Prostate gland (tissue), 1 donor: ENCODE measurements at regions not wholly inside any gene's neighbourhood (a gene's known extent, or its start where the extent isn't known, plus 50 kb on each side); places are given as distances from the start of the nearest gene placed in this dataset.

Experiments
- POLR2A ChIP-seq: fragments of 450-650 bp; IDR thresholded peaks from one replicate; pipeline ENCODE4 v1.6.1; 2016; ENCODE audit warnings: antibody characterized with exemption, mild to moderate bottlenecking
- POLR2AphosphoS5 ChIP-seq: sonication (generic); formaldehyde crosslinking; IDR thresholded peaks from one replicate; pipeline ENCODE4 v1.6.1; 2017; ENCODE audit warnings: antibody characterized with exemption

DNA sequence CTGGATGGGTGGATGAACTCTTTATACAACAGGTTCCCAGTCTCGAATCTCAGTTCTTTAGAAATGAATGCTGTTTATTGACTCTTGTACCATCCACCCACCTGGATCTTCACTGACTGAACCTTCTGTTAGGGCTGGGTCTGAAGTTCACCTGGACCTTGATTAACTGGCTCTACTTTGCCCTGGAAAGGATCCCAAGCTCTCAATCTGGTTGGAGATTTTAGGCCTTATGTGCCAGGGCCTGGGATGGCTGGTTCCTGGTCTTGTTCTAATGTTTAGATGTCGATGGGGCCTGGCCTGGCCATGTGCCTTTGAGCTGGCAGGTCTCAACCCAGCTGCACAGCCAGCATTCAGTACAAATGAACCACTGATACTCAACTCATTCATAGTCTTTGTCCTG is 76.5 kb upstream of the MED13L start:
- TF ChIP-seq POLR2A (no peak), POLR2AphosphoS5 (no peak)
